GM21447 (cell line): ENCODE measurements at regions not wholly inside any gene's neighbourhood (a gene's known extent, or its start where the extent isn't known, plus 50 kb on each side); places are given as distances from the start of the nearest gene placed in this dataset.

ENCODE experiments used
- ATAC-seq: cut with Tn5 transposase; IDR thresholded peaks from one replicate; pipeline ENCODE4 v1.9.1; 2021; ENCODE audit not compliant: unreplicated experiment

DNA sequence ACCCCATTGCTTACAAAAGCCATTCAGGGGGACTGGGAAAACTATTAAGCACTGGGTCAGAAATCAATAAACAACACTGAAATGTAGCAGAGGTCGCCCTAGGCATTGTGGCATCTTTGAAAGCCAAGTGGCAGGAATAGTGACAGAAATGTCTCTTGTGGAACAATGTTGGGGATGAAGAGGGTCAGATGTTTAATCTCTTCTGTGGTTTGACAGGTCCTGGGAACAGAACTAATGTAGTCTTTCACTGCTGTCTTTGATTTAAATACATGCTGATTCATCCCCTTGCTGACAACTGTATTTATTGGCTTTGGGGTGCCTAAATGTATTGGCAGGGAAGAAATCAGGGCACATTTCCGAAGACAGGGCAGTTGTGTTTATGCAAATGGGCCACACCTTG lies 194.8 kb downstream of the ATG4C start:
- no peak for ATAC-seq

- no peak for ATAC-seq
Measured at GRCh38 chr1:62981434-62981833, 197.5 kb downstream of the ATG4C start.

GRCh38 chr1:62988867-62989266 lies 204.9 kb downstream of the ATG4C start:
- no peak for ATAC-seq

DNA sequence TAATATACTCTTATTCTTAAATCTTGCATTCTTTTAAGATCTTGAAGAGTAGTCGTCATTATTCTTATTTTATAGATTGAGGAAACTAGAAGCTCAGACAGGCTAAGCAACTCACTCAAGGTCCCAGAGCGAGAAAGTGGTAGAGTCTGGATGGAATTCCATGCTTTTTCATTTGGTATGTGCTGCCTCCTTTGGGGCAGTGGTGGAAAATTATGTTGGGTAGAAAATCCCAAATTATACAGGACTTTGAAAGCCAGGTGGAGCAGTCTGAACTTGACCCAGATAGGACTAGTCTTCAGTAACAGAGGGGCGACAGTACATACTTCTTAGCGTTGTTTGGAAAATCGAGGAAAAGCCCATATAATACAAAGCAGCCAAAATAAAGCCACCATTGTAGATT lies 205.6 kb downstream of the ATG4C start:
- no peak for ATAC-seq

- no peak for ATAC-seq
Measured at GRCh38 chr1:62991152-62991551, 207.2 kb downstream of the ATG4C start.

- ATAC-seq, result no peak
Measured at GRCh38 chr1:62993844-62994243, 209.9 kb downstream of the ATG4C start.

- no peak for ATAC-seq
Measured at GRCh38 chr1:62995173-62995572, 211.2 kb downstream of the ATG4C start.

DNA sequence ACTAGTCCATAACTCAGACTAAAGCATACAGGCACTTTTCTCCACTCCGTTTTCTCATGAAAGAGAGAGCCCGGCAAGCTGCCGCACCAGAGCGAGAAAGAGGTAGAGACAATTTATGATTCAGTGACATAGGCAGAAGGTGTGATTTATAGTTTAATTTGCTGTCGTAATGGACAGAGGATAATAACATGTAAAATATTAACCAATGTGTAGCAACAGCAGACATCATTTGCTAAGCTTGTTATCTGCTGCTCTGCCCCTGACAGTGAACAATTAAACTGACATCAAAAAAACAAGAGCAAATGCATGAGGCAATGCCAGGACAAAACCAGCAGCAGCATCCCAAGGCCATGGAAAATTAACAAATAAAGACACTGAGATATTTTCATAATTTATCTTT lies 214.0 kb downstream of the ATG4C start:
- no peak for ATAC-seq

GRCh38 chr1:62998845-62999649 lies 215.1 kb downstream of the ATG4C start:
- no peak for ATAC-seq

DNA sequence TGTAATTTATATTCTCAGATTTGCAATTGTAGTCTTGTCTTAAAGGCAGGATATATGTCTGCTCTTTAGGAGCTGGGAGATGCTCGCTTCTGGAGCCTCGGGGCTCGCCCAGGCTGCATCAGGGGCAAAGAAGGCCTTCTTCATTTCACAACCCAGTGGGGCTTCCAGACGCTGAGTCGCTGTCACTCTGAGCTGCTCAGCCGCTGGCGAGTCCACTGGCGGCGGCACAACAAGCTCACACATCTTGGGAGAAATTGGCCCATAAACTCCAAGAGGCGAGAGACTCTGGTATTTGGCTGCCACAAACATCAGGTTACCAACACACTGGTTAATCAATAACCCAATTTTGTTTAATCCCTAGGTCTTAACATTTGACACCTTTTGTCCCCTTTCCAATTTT lies 216.6 kb downstream of the ATG4C start:
- no peak for ATAC-seq

GRCh38 chr1:63004868-63005267 lies 220.9 kb downstream of the ATG4C start:
- no peak for ATAC-seq

DNA sequence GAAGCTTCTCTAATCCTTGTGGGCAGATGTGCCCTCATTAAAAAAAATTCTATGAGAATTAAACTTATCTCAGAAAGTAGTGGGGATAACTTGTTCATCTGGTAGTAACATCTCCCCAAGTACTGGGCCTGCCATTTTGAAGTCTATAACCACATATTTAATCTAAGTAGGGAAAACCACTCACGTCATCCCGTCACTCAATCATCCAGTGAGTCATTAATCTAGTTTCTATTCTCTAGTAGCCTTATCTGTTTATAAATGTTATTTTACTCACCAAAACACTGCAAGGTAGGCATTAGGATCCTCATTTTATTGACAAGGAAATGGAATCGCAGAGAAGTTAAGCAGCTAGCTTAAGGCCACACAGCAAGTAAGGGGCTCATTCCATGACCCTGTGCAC lies 221.9 kb downstream of the ATG4C start:
- ATAC-seq, result no peak

DNA sequence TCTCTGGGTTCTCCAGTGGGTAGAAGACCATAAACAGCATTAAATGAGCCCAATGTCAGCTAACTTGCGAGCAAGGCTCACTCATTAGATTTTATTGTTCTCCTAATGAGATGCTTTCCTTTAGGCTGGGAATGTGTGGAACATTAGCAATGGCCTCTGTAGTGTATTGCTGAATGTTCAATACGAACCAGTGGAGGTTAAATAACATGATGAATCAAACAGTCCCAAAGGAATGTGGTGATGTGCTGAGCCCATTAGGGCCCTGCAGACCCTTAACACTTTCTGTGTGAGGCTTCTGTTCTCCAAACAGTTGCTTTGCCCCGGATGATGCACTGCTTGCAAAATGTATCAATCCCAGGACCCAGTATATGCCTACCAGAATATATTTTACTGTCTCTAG lies 225.5 kb downstream of the ATG4C start:
- ATAC-seq, result no peak

DNA sequence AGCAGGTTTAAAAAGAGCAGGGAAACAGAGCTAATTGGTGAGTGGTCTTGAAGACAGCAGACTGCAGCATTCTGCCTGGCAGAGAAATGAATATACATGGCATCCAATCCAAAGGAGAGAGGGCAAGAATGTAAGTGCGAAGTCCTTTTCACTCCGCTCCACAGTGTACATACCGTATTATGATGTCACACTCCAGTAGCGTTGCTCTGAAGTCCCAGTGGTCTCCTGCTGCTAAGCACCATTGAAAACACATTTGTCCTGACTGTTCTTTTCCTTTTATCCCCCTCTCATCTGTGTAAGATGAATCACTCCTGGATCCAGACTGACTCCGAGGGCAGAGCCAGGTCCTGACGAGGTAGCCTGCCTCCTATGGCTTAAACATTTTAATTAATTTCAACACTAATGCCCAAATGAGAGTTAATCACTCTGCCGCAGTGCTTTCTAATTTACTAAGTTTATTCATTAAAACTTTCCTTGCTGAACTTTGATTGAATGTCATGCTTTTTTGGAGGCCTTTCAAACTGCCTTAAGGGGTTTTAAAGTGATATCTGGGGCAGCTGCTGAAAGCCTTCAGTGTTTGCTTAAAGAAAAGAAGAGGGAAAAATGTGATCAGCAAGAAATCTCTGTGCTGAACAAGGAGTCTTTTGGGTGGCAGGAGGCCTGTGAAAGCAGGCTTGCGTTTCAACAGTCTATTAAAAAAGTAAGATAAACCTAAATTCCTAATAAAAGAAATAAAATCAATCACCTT lies 227.2 kb downstream of the ATG4C start:
- ATAC-seq, result no peak

- ATAC-seq, result no peak
Measured at GRCh38 chr1:63012339-63012738, 228.4 kb downstream of the ATG4C start.

- no peak for ATAC-seq
Measured at GRCh38 chr1:63014267-63014666, 230.3 kb downstream of the ATG4C start.

DNA sequence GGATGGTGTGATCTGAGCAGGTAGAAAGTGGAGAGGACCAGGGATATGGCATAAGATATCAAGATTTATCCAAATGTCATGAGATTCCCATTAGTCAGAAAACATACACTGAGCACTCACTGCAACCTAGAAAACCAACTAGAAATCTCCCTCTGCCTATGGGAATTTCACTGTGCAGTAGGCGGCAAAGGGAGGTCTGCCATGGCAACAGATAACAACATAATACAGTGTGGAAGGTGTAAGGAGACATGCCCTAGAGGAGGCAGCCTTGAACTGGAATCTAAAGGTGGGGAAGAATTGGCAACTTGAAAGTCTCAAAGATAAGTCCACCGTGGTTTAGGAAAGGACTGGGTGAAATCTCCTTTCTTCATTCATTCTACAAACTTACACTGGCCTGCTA lies 238.4 kb downstream of the ATG4C start:
- no peak for ATAC-seq

- ATAC-seq, result no peak
Measured at GRCh38 chr1:63023171-63023570, 239.2 kb downstream of the ATG4C start.

DNA sequence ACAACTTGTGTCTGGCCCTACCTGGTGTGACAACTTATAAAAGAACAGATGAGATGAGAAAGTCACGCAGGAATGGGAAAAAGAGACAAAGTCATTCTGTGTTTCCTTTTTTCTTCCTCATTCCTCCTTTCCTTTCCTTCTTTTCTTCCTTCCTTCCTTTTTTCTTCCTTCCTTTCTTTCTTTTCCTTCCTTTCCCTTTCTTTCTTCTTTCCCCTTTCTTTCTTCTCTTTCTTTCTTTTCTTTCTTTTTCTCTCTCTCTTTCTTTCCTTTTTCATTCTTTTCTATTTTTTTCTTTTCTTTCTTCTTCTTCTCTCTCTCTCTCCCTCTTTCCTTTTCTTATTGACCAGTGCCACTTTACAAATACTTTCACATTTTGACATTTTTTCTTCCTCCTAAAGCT lies 239.7 kb downstream of the ATG4C start:
- no peak for ATAC-seq

DNA sequence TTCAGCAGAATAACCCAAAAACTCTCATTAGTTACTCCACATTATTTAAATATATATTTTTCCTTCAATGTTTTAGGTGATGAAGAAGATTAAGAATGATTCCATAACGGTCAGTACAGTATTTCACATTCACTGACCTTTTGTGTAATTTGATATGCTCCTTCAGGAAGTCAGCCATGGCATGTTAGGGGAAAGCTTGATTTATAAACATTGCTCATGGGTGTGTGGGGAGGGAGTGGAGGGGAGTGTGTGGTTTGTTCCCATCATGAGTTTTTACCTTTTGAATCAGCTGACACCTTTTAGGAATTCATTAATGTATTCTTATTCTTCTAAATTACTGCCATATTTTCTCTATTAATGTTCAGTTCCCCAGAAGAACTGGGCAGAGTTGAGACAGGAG lies 240.2 kb downstream of the ATG4C start:
- ATAC-seq, result no peak

DNA sequence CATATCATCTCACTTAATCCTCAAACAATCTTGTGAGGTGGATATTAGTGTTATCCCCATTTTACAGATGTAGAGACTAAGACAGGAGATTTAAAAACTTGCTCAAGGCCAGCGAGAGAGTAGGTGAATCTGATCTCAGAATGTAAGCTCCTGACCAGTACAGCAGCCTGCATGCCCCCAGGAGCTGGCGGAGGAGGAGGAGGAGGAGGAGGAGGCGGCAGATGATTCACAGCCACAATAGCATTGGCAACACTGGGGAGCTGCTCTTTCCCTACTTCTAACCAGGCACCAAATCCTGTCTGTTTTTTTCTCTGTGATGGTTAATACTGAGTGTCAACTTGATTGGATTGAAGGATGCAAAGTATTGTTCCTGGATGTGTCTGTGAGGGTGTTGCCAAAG lies 243.2 kb downstream of the ATG4C start:
- no peak for ATAC-seq

DNA sequence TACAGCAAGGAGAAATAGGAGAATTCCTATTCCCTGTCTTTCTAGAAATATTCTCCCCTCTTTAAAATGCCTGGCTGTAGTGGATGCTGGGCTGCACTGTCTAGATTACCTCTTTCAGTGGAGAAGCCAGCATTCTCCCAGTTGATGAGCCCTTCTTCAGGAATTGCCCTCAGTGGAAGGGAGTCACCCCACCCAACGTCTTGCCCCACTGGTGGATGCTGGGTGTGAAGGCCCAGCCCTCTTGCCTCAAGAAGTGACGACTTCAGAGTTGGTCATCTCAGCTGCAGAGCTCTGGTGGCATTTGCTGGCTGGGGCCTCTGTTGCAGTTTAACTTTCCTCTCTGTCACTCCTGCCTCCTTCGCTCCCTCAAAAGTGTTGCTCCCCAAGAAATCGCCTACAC lies 248.2 kb downstream of the ATG4C start:
- ATAC-seq, result no peak

DNA sequence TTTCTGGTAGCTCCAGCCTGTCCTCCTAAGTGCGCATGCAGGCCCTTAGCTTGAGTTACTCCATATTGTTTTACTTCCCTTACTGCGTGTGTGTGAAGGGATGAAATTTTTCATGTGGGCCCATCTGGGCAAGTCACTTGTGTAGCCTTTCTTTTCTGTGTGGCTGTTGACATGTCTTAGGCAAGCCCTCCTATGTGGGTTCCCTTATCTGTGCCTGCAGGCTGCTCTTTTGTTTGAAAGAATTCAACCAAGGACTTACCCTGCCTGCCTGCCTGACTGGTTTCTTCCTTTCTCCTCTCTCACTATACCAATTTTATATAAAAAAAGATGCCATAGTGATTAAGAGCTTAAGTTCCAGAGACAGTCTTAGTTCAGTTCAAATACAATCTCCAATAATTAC lies 249.3 kb downstream of the ATG4C start:
- ATAC-seq, result no peak
